ENCODE measurements at regions not wholly inside any gene's neighbourhood (a gene's known extent, or its start where the extent isn't known, plus 50 kb on each side); places are given as distances from the start of the nearest gene placed in this dataset.
"Not testable (repeated sequence)": the region's sequence is repeated elsewhere in the genome, so short reads cannot be mapped to it uniquely, and the experiment has no call there.

GRCh38 chr2:132318481-132318880 lies 98.1 kb upstream of the GPR39 start:
- DNase-seq (ENCODE audit: low read depth, low spot score), result peak; percentile 5

- not testable (repeated sequence) for DNase-seq (ENCODE audit: low read depth, low spot score)
Measured at GRCh38 chr2:132324005-132324404, 92.6 kb upstream of the GPR39 start.

- not testable (repeated sequence) for DNase-seq (ENCODE audit: low read depth, low spot score)
Measured at GRCh38 chr2:132332345-132333033, 84.1 kb upstream of the GPR39 start.

DNA sequence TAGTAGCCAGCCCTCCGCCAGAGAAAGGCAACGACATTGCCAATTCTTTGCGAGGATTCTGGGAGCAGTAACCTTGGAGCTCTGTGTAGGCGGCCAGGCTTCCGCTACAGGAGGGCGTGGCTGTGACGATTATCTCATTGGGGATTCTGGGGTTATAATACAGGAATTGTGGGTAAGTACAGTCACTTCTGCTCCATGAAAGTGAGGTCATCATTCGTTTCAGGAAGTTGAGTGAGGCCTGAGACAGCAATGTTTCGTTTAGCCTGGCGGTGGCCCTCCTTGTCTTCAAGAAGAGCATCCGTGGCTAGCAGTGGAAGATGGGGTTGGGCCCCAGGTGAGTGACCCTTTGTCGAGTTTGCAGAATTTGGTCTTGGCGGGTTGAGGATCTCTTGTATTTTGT lies 79.5 kb upstream of the GPR39 start:
- not testable (repeated sequence) for DNase-seq (ENCODE audit: low read depth, low spot score)

- not testable (repeated sequence) for DNase-seq (ENCODE audit: low read depth, low spot score)
Measured at GRCh38 chr2:132337844-132338243, 78.8 kb upstream of the GPR39 start.

DNA sequence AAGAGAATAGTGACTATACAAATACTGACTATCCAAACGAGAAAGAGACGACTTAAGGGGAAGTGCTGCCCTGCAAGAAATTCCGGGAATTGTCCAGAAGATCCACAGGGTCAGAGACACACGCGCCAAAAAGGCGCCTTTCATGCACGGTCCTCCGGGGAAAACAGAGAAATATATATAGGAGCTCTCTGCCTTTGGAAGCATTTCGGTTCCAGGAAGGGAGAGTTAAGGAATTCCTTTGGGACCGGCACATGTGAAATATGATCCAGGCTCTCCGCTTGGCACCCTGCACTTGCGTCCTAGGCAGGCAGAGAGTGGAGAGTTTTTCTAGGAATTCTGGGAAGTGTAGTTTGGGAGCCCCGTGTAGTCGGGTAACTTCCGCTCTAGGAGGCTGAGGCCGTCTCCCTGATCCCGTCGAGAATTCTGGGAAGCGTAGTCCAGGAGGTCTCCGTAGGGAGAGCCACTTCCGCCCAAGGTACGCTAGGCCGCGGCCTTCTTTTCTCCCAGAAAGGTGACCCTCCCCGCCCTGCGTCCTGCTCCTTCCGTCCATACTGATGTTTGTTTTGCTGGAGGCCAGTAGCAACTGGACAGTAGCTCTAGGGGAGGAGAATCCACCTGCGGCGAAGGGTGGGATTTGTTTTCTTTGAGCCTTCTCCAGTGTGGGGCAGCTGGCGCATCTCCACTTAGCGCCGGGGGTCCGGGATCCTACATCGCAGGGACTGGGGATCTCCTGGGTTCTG lies 69.4 kb upstream of the GPR39 start:
- peak; percentile 79 for DNase-seq (ENCODE audit: low read depth, low spot score)

DNA sequence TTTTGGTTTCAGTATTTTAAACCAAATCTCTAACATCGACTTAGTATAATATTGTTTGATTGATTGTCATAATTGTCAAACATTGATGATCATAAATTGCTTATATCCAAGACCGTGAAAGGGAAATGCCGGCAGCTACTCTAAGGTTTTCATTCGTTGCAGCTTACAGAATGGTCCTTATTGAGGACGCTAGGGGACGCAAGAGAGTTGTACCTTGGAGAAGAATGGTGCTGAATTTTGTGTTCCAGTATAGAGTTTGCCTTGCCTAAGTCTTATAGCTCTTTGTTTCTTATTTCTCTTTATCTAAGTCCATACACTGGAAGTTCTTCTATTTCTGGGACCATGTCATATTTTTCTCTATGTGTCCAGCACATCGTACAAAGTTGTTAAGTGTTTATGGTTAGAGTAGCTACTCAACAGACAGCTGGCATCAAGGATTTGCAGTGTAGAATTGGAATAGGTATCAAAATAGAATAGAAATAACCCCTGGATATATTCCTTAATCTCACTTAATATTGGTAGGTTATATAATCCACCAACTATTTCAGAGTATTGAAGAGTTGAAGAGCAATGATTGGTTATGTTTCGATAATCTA lies 67.4 kb upstream of the GPR39 start:
- peak; percentile 83 for DNase-seq (ENCODE audit: low read depth, low spot score)

- DNase-seq (ENCODE audit: low read depth, low spot score), result not testable (repeated sequence)
Measured at GRCh38 chr2:132351668-132352067, 64.9 kb upstream of the GPR39 start.

- peak; percentile 83 for DNase-seq (ENCODE audit: low read depth, low spot score)
Measured at GRCh38 chr2:132352481-132353001, 64.1 kb upstream of the GPR39 start.

GRCh38 chr2:132353380-132353779 lies 63.2 kb upstream of the GPR39 start:
- peak; percentile 55 for DNase-seq (ENCODE audit: low read depth, low spot score)

GRCh38 chr2:132360964-132361363 lies 55.6 kb upstream of the GPR39 start:
- not testable (repeated sequence) for DNase-seq (ENCODE audit: low read depth, low spot score)

DNA sequence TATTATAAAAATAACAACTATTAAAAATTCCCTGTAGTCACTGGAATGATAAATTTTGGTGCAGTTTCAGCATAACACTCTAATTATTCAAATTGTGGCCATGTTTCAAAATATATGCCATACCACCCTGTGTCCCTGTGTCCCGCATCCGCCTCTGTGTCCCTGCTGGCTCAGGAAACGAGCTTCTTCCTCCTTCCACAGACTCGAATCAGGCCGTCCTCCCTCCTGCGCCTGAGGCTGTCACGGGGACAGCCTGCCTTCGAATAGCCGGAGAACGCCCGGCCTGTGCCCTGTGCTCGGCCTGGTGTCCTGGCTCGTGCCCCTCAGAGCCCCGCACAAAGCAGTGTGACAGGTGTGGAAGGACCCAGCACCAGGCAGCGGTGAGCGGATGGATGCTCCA lies 55.1 kb upstream of the GPR39 start:
- not testable (repeated sequence) for DNase-seq (ENCODE audit: low read depth, low spot score)

- not testable (repeated sequence) for DNase-seq (ENCODE audit: low read depth, low spot score)
Measured at GRCh38 chr2:132363352-132363751, 53.3 kb upstream of the GPR39 start.

- not testable (repeated sequence) for DNase-seq (ENCODE audit: low read depth, low spot score)
Measured at GRCh38 chr2:132365963-132366362, 50.6 kb upstream of the GPR39 start.

- DNase-seq (ENCODE audit: low read depth, low spot score), result no peak
Measured at GRCh38 chr2:132366421-132367180, 50.0 kb upstream of the GPR39 start.
